ENCODE measurements at regions not wholly inside any gene's neighbourhood (a gene's known extent, or its start where the extent isn't known, plus 50 kb on each side); places are given as distances from the start of the nearest gene placed in this dataset.

DNA sequence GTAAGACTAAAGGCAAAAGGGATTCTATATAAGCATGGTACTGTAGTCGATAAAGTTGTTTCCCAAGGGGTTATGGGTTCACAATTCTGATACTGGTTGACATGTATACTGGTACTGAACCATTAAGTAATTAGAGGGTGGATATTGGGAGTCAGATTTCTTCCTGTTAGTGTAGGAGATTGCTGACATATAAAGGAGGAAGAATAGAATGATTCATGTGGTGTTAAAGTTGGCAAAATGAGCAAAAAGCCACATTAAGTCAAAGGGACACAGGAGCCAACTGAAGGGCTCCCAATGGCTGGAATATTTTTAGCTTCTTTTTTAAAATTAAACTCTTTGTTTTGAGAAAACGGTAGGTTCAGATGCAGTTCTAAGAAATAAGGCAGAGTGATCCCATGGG, 126.3 kb upstream of the PRNP start:
- POLR2A ChIA-PET = no interaction called here
- no peak for TF ChIP-seq HDGF (IDR thresholded peaks at IDR 0.05; ENCODE audit: borderline replicate concordance)
- TF ChIP-seq FOXM1 (IDR thresholded peaks at IDR 0.05; ENCODE audit: borderline replicate concordance) = no peak
- TF ChIP-seq NFRKB (IDR thresholded peaks at IDR 0.05) = no peak
- TF ChIP-seq L3MBTL2 (conservative IDR thresholded peaks at IDR 0.05) = no peak
- TF ChIP-seq, protein P1, sequence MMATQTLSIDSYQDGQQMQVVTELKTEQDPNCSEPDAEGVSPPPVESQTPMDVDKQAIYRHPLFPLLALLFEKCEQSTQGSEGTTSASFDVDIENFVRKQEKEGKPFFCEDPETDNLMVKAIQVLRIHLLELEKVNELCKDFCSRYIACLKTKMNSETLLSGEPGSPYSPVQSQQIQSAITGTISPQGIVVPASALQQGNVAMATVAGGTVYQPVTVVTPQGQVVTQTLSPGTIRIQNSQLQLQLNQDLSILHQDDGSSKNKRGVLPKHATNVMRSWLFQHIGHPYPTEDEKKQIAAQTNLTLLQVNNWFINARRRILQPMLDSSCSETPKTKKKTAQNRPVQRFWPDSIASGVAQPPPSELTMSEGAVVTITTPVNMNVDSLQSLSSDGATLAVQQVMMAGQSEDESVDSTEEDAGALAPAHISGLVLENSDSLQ (IDR thresholded peaks at IDR 0.05) = no peak
- no peak for TF ChIP-seq TARDBP (IDR thresholded peaks at IDR 0.05)
- TF ChIP-seq ZNF384 (IDR thresholded peaks at IDR 0.05) = no peak
- TF ChIP-seq CTBP1 (IDR thresholded peaks at IDR 0.05; ENCODE audit: borderline replicate concordance) = no peak
- TF ChIP-seq SP1 (IDR thresholded peaks at IDR 0.05) = no peak
- TF ChIP-seq FOXK2 (IDR thresholded peaks at IDR 0.05) = no peak
- no peak for TF ChIP-seq LEF1 (IDR thresholded peaks at IDR 0.05; ENCODE audit: borderline replicate concordance)
- TF ChIP-seq FOXA1 (IDR thresholded peaks at IDR 0.05) = no peak
- no peak for TF ChIP-seq SUZ12 (IDR thresholded peaks at IDR 0.05)
- no peak for TF ChIP-seq BHLHE40 (IDR thresholded peaks at IDR 0.05; ENCODE audit: borderline replicate concordance)
- TF ChIP-seq ELF4 (IDR thresholded peaks at IDR 0.05) = no peak
- TF ChIP-seq ARNT (IDR thresholded peaks at IDR 0.05) = no peak
- CTCF ChIA-PET = no interaction called here
- DNase-seq (ENCODE audit: extremely low spot score) = no peak

DNA sequence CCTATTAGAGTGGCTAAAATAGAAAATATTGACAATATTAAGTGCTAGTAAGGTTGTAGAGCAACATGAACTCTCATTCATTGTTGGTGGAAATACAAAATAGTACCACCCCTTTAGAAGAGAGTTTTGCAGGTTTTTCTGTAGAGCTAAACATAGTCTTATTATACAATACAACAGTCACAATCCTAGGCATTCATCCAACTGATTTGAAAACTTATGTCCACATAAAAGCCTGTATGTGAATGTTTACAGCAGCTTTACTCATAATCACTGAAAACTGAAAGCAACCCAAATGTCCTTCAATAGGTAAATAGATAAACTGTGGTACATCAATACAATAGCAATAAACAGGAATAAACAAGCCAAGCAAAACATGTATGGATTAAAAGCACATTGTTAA, 127.2 kb upstream of the PRNP start:
- CTCF ChIA-PET = no interaction called here
- POLR2A ChIA-PET = no interaction called here
- no peak for TF ChIP-seq LEF1 (IDR thresholded peaks at IDR 0.05; ENCODE audit: borderline replicate concordance)
- TF ChIP-seq NFRKB (IDR thresholded peaks at IDR 0.05) = no peak
- TF ChIP-seq BHLHE40 (IDR thresholded peaks at IDR 0.05; ENCODE audit: borderline replicate concordance) = no peak
- TF ChIP-seq FOXM1 (IDR thresholded peaks at IDR 0.05; ENCODE audit: borderline replicate concordance) = no peak
- TF ChIP-seq ZNF384 (IDR thresholded peaks at IDR 0.05) = no peak
- no peak for TF ChIP-seq SUZ12 (IDR thresholded peaks at IDR 0.05)
- TF ChIP-seq, protein P1 (IDR thresholded peaks at IDR 0.05) = no peak
- DNase-seq (ENCODE audit: extremely low spot score) = no peak

DNA sequence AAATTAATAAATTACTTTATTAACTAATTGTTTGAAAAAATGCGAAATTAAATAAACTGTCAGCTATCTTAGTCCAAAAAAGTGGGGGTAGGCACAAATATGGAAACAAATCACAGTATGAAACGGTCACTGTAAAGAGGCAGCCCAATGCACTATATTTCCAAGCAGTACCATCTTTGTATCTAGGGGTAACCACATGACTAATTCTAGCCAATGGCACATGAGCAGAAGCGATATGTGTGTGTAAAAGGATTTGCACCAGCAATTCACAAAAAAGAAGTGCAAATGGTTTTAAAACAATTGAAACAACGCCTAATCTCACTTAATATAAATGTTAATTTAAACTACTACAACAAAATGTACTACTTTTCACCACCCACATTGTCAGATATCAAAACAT, 129.5 kb upstream of the PRNP start:
- TF ChIP-seq FOXM1 (IDR thresholded peaks at IDR 0.05; ENCODE audit: borderline replicate concordance) = no peak
- no peak for TF ChIP-seq LEF1 (IDR thresholded peaks at IDR 0.05; ENCODE audit: borderline replicate concordance)
- no peak for TF ChIP-seq L3MBTL2 (conservative IDR thresholded peaks at IDR 0.05)
- no peak for TF ChIP-seq HDGF (IDR thresholded peaks at IDR 0.05; ENCODE audit: borderline replicate concordance)
- no peak for TF ChIP-seq BHLHE40 (IDR thresholded peaks at IDR 0.05; ENCODE audit: borderline replicate concordance)
- no peak for TF ChIP-seq NFRKB (IDR thresholded peaks at IDR 0.05)
- TF ChIP-seq ARNT (IDR thresholded peaks at IDR 0.05) = no peak
- TF ChIP-seq TARDBP (IDR thresholded peaks at IDR 0.05) = no peak
- ChIA-PET POLR2A (no interaction called here), CTCF (no interaction called here)
- no peak for DNase-seq (ENCODE audit: extremely low spot score)

DNA sequence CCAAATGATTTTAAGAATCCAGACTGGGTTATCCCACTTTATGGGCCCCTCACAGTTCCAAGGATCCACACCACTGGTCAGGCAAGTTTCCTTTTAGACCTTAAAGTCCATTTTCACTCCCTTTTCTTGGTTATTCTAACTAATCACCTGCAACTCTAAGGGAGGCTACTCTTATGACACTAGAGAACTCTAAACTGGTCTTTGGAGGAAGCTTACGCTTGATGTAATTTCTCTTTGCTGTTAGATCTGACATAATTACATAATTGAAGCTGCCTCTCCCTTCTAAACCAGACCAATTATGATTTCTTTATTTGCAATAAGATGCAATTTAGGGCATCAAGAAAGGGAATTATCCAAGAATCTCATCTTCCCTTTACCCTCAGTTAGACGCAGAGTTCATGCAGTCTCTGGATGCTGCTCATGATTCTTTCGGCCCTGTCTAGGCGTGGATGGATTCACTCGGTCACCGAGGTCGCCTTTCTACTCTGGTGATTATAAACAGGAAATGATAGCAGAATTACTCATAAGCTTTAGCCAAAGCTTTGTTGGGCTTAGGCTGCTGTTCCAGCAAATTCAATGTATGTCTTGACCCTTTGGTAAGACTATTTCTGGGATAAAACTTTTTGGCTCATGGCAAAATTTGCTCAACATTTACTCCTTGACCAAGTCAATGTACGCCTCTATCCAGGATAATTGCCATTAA, 130.9 kb upstream of the PRNP start:
- CTCF ChIA-PET = no interaction called here
- no peak for DNase-seq (ENCODE audit: extremely low spot score)
- TF ChIP-seq ELF4 (IDR thresholded peaks at IDR 0.05) = no peak
- TF ChIP-seq FOXM1 (IDR thresholded peaks at IDR 0.05; ENCODE audit: borderline replicate concordance) = no peak
- TF ChIP-seq SP1 (IDR thresholded peaks at IDR 0.05) = no peak
- no peak for TF ChIP-seq HDGF (IDR thresholded peaks at IDR 0.05; ENCODE audit: borderline replicate concordance)
- no peak for TF ChIP-seq BHLHE40 (IDR thresholded peaks at IDR 0.05; ENCODE audit: borderline replicate concordance)
- no peak for TF ChIP-seq ZNF384 (IDR thresholded peaks at IDR 0.05)
- no peak for TF ChIP-seq SUZ12 (IDR thresholded peaks at IDR 0.05)
- no peak for TF ChIP-seq LEF1 (IDR thresholded peaks at IDR 0.05; ENCODE audit: borderline replicate concordance)
- no peak for TF ChIP-seq FOXK2 (IDR thresholded peaks at IDR 0.05)
- TF ChIP-seq, protein P1 (IDR thresholded peaks at IDR 0.05) = no peak
- TF ChIP-seq TARDBP (IDR thresholded peaks at IDR 0.05) = no peak
- TF ChIP-seq ARNT (IDR thresholded peaks at IDR 0.05) = no peak
- no peak for TF ChIP-seq CTBP1 (IDR thresholded peaks at IDR 0.05; ENCODE audit: borderline replicate concordance)
- TF ChIP-seq FOXA1 (IDR thresholded peaks at IDR 0.05) = no peak
- POLR2A ChIA-PET = no interaction called here

DNA sequence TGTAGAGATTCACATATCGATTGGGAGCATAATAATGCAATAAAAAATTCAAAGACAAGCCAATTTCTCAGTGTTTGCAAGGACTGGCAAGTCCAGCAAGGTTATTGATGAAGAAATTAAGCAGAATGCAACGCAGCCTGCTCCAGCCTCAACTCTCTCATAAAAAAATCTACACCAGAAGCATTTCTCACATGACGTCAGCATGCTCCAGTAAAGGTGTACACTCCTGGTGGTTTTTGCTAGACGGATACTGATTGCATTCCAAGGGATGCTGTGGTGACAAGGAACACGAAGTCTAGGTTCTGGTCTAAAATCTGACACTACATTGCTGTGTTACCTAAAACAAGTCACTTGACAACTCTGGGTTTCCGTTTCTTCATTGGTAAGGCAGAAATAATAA, 131.9 kb upstream of the PRNP start:
- CTCF ChIA-PET = no interaction called here
- no peak for DNase-seq (ENCODE audit: extremely low spot score)
- POLR2A ChIA-PET = no interaction called here

DNA sequence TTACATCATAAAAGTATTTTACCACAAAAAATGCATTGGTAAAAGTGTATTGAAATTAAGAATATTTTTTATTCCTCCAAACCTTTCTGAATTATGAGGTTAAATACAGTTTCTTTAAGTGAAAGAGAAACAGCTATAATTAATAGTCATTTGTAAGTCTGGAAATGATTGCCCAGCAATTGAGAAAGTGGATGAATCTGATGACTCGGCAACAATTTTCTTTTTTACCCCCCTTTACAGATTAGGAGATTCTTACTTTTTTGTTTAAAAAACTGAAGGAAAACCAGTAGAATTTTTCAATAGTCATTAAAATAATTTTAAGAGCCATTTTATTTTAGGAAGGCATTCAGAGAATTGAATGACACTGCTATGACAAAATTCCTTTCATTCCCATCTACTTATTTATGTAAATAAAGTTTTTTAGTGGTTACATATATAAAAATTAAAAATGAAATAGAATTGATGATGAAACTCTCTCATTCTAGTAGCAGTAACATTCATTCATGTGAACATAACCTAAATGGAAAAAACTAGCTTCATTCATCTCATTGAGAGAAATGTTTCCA, 134.1 kb upstream of the PRNP start:
- POLR2A ChIA-PET = no interaction called here
- no peak for DNase-seq (ENCODE audit: extremely low spot score)
- CTCF ChIA-PET = no interaction called here
- TF ChIP-seq FOXK2 (IDR thresholded peaks at IDR 0.05) (no peak), HDGF (IDR thresholded peaks at IDR 0.05; ENCODE audit: borderline replicate concordance) (no peak), BHLHE40 (IDR thresholded peaks at IDR 0.05; ENCODE audit: borderline replicate concordance) (no peak), SUZ12 (IDR thresholded peaks at IDR 0.05) (no peak), FOXA1 (IDR thresholded peaks at IDR 0.05) (no peak), FOXM1 (IDR thresholded peaks at IDR 0.05; ENCODE audit: borderline replicate concordance) (no peak)

More for the DNA sequence above, 131.9 kb upstream of the PRNP start:
- TF ChIP-seq SUZ12 (IDR thresholded peaks at IDR 0.05) = no peak
- no peak for TF ChIP-seq ELF4 (IDR thresholded peaks at IDR 0.05)
- TF ChIP-seq BHLHE40 (IDR thresholded peaks at IDR 0.05; ENCODE audit: borderline replicate concordance) = no peak
